GM11168 (cell line): ENCODE measurements at regions not wholly inside any gene's neighbourhood (a gene's known extent, or its start where the extent isn't known, plus 50 kb on each side); places are given as distances from the start of the nearest gene placed in this dataset.

Experiments used
- in situ Hi-C: fragments of 300-500 bp; cut with MboI; formaldehyde crosslinking; loops from one replicate; pipeline ENCODE4 v1.12.0; 2022; ENCODE audit warnings: low sequenced_read_pairs; ENCODE audit not compliant: unreplicated experiment

DNA sequence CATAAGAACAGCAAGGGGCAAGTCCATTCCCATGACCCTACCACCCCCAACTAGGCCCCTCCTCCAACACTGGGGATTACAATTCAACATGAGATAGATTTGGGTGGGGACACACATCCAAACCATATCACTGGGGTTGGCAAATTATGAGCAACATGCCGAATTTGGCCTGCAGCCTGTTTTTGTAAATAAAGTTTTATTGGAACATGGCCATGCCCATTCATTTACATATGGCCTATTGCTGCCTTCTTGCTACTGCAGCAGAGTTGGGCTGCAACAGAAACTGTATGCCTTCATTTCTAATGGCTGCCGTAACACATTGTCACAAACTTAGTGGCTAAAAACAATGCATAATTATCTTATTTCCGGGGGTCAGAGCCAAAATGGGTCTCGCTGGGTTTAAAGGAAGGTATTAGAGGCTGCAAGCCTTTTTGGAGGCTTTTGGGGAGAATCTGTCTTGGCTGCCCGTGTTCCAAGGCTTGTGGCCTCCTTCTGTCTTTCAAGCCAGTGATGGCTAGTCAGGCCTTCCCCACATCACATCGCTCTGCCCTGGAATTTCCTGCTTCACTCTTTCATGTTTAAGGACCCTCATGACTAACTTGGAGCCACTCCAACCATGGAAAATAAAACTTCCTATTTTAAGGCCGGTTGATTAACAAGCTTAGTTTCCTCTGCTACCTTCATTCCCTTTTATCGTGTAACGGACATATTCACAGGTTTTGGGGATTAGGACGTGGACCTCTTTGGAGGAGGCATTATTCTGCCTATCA, 428.5 kb upstream of the PROK2 start:
- in situ Hi-C loops: no loop called here

GRCh38 chr3:72212396-72212795, 427.4 kb upstream of the PROK2 start:
- in situ Hi-C loops: no loop called here

- in situ Hi-C loops: no loop called here
These were observed 425.3 kb upstream of the PROK2 start for GRCh38 chr3:72210261-72210660.

- in situ Hi-C loops: no loop called here
These were observed 420.4 kb upstream of the PROK2 start for GRCh38 chr3:72205297-72205826.

GRCh38 chr3:72204452-72204851, 419.5 kb upstream of the PROK2 start:
- in situ Hi-C loops: no loop called here

- in situ Hi-C loops: no loop called here
These were observed 418.8 kb upstream of the PROK2 start for GRCh38 chr3:72203613-72204349.

GRCh38 chr3:72203105-72203504, 418.2 kb upstream of the PROK2 start:
- in situ Hi-C loops: no loop called here

DNA sequence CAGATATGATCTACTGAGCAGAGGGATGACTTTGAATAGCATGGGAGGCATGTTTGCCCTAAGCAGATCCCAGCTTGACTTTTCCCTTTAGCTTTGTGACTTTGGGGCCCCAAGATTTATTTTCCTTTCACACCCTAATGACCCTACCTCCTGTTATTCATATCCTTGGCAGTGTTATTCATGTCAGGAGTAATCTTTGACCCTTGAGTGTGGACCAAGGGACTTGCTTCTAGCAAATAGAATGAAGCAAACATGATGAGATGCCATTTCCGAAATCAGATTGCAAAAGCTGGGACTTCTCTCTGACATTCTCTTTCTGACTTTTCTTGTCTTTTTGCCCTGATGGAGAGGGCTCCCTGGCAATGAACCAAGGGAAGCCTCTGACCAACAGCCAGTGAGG, 415.4 kb upstream of the PROK2 start:
- in situ Hi-C loops: no loop called here

GRCh38 chr3:72199530-72199929, 414.6 kb upstream of the PROK2 start:
- in situ Hi-C loops: no loop called here

- in situ Hi-C loops: no loop called here
These were observed 411.5 kb upstream of the PROK2 start for GRCh38 chr3:72196377-72196929.

GRCh38 chr3:72195895-72196294, 410.9 kb upstream of the PROK2 start:
- in situ Hi-C loops: no loop called here

DNA sequence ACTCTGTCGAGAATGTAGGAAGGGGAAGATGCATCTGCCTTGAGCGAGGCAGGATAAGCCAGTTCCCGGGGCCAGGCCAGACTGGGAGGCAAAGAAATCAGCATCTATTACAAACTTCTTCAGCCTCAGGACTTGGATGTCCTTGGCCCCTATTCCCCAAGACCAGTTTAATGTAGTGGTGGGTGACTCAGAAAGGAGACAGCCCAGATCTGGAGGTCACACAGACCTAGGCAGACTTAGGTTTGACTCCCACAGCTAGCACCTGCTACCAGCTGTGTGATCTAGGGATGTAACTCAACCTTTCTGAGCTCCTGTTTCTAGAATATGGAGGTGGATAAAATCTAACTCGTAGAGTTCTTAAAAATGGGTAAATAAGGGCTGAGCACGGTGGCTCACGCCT, 409.5 kb upstream of the PROK2 start:
- in situ Hi-C loops: no loop called here

DNA sequence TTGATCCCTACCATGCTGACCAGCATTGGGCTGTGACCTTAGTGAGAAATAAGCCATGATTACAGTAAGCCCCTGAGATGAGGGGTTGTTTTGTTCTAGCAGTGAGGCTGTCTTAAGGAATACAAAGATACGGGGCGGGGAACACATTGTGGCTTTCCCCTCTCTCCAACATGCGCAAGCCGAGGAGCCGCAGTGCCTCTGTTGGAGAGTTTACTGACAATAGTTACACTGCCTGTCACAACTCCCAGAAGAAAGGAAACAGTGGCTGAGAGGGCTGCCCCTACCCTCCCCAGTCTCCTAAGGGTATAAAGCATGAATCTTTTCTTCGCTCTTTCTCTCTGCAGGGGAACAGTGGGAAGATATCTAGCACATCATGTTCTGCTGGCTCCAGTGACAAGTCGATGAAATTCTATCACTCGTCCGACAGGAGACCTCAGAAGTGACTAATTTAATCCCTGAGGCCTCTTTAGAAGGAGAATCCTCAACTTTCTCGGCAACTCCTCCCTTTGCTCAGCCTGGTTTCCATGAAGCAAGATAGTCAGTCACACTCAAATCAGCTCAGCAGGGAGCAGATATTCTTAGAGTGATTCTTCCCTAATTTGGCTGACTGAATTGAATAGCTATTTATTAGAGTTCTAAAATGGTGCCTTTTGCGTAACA, 409.0 kb upstream of the PROK2 start:
- in situ Hi-C loops: no loop called here

DNA sequence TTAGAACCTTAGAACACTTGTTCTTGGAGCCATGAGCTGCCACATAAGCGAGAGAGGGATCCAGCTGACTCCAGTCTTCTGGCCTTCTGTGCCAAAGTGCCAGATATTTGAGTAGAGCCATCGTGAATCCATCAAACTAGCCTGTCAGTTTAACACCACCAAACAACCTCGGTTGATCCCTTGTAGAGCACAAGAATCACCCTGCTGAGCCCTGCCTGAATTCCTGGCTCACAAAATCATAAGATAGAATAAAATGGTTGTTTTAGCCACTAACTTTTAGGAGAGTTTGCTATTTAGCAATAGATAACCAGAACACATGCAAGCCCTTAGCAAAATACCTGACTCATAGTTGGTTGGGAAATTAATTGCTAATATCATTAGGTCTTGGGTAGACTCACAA, 407.6 kb upstream of the PROK2 start:
- in situ Hi-C loops: no loop called here

DNA sequence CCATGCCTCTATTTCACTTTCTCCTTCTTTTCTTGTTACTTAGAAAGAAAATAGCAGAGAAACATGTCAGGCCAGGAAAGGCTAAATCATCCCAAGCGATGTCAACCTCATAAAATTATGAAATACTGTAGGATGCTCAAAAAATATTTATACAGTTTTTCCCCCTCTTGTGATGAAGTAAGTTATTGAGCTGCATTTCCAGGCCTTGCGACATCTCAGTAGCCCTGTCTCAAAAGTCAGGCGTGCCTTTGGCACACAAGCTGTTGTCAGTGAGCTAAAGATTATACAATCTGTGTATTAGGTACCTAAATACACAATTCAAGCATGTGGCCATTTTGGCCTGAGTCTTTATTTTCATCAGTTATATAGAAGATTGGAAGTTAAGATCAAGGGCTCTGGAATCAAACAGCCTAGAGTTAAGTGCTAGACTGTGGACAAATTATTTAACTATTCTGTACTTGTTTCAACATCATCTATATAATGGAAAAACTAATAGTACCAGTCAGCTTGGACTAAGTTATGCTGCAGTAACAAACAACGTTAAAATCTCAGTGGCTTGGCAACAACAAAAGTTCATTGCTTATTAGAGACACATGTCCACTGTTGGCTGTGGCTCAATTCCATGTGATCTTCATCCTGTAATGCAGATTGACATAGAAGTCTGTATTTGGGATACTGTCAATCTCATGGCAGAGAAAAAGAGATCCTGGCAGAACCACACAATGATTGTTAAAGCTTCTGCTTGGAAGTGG, 406.4 kb upstream of the PROK2 start:
- in situ Hi-C loops: no loop called here

- in situ Hi-C loops: no loop called here
These were observed 405.1 kb upstream of the PROK2 start for GRCh38 chr3:72190050-72190449.

GRCh38 chr3:72189339-72189738, 404.4 kb upstream of the PROK2 start:
- in situ Hi-C loops: no loop called here

- in situ Hi-C loops: no loop called here
These were observed 403.6 kb upstream of the PROK2 start for GRCh38 chr3:72188536-72188935.

GRCh38 chr3:72187131-72187530, 402.2 kb upstream of the PROK2 start:
- in situ Hi-C loops: no loop called here

- in situ Hi-C loops: no loop called here
These were observed 401.5 kb upstream of the PROK2 start for GRCh38 chr3:72186400-72186855.
